ENCODE measurements at regions not wholly inside any gene's neighbourhood (a gene's known extent, or its start where the extent isn't known, plus 50 kb on each side); places are given as distances from the start of the nearest gene placed in this dataset.

GRCh38 chr12:75969768-75970167 is 61.8 kb downstream of the PHLDA1 start:
- TF ChIP-seq EP300 (conservative IDR thresholded peaks at IDR 0.05; ENCODE audit: poor library complexity, severe bottlenecking), result no peak
- no peak for TF ChIP-seq CTCF (IDR thresholded peaks at IDR 0.05; ENCODE audit: poor library complexity, severe bottlenecking)
- no peak for TF ChIP-seq EZH2 (IDR thresholded peaks at IDR 0.05; ENCODE audit: borderline replicate concordance, insufficient read depth, low read length, poor library complexity, severe bottlenecking)
- no peak for TF ChIP-seq SMC3 (conservative IDR thresholded peaks at IDR 0.05; ENCODE audit: poor library complexity)
- TF ChIP-seq RAD21 (conservative IDR thresholded peaks at IDR 0.05), result no peak
- TF ChIP-seq REST (IDR thresholded peaks at IDR 0.05; ENCODE audit: borderline replicate concordance), result no peak
- no peak for TF ChIP-seq POLR2AphosphoS5 (IDR thresholded peaks at IDR 0.05)
- TF ChIP-seq TAF1 (IDR thresholded peaks at IDR 0.05; ENCODE audit: low read depth), result no peak
- TF ChIP-seq MXI1 (conservative IDR thresholded peaks at IDR 0.05; ENCODE audit: poor library complexity, severe bottlenecking), result no peak

All from neural cell (in vitro differentiated cells).